MCF 10A (cell line): ENCODE measurements at regions not wholly inside any gene's neighbourhood (a gene's known extent, or its start where the extent isn't known, plus 50 kb on each side); places are given as distances from the start of the nearest gene placed in this dataset.

ENCODE experiments used
- BruUV-seq: library from RNA; stranded (reverse); fragments of 400-500 nt; replicated peaks from 2 replicates; lab custom pipeline; 2021; lab: Mats Ljungman, UMichigan
- CTCF ChIA-PET: fragments of 300-600 bp; sonication (Branson Sonifier 250); formaldehyde crosslinking; extraction: SDS; loops from one replicate; lab custom pipeline; 2021; ENCODE audit warnings: antibody characterized with exemption, inconsistent platforms; lab: Yijun Ruan, JAX
- POLR2A ChIA-PET: fragments of 300-600, 350-650 bp; sonication (Branson Sonifier 250); formaldehyde crosslinking; extraction: SDS; loops from one replicate; lab custom pipeline; 2020; ENCODE audit warnings: antibody characterized with exemption, inconsistent platforms; lab: Yijun Ruan, JAX
- DNase-seq: peaks from one replicate; pipeline ENCODE4 v3.0.0-alpha.2; 2018; ENCODE audit not compliant: unreplicated experiment
- H3K27ac Mint-ChIP-seq: one replicate; pipeline ENCODE4 v1.8.0; 2022; ENCODE audit warnings: mild to moderate bottlenecking, low read depth, mixed read lengths; ENCODE audit not compliant: unreplicated experiment
- H3K27me3 Mint-ChIP-seq: one replicate; pipeline ENCODE4 v1.8.0; 2022; ENCODE audit warnings: mixed read lengths; ENCODE audit not compliant: insufficient read depth, unreplicated experiment
- H3K36me3 Mint-ChIP-seq: one replicate; pipeline ENCODE4 v1.8.0; 2022; ENCODE audit warnings: mild to moderate bottlenecking, moderate library complexity, mixed read lengths; ENCODE audit not compliant: insufficient read depth, unreplicated experiment
- H3K4me1 Mint-ChIP-seq: one replicate; pipeline ENCODE4 v1.8.0; 2022; ENCODE audit warnings: mixed read lengths; ENCODE audit not compliant: insufficient read depth, unreplicated experiment
- H3K4me3 Mint-ChIP-seq: one replicate; pipeline ENCODE4 v1.8.0; 2022; ENCODE audit warnings: mild to moderate bottlenecking, moderate library complexity, mixed read lengths; ENCODE audit not compliant: unreplicated experiment
- H3K9me3 Mint-ChIP-seq: one replicate; pipeline ENCODE4 v1.8.0; 2022; ENCODE audit warnings: mixed read lengths; ENCODE audit not compliant: unreplicated experiment
- intact Hi-C: fragments of 100-400 bp; cut with micrococcal nuclease; formaldehyde crosslinking; loops from 2 replicates; pipeline ENCODE4 v1.14.1; 2022
- TF ChIP-seq, protein P1 (sequence below): fragments of 200-600 bp; IDR thresholded peaks from one replicate; pipeline ENCODE4 v1.8.0; 2022; ENCODE audit warnings: antibody characterized with exemption, mild to moderate bottlenecking; ENCODE audit not compliant: unreplicated experiment

DNA sequence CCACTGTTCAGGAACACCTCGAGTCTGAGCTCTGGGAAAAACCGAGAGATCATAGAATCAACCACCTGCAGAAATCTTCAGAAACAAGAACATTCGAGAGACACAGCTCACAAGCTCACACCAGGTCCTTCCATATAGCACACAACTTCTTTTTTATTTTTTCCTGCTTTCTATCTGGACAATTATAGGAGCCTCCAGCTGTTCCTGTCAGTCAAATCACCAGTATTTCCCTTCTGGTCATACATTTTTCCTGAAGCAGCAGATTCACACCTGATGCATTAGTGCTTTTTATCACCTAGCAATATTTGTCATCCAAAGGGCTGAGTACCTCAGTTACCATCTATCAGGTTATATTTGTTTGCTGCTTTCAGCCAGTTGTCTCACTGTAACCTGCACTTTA, 323.5 kb downstream of the FOXO1 start:
- BruUV-seq = no TSS peak
- ChIA-PET POLR2A (interaction anchor here (0.7 to 0.8 kb wide), 2 partner anchors 72 to 193 kb away, joined by 3 to 4 read pairs; no protein-coding TSS in a partner anchor), CTCF (interaction anchor here (1.2 to 1.6 kb wide), 2 partner anchors 274 to 340 kb away, joined by 3 to 4 read pairs; no protein-coding TSS in a partner anchor)
- Mint-ChIP-seq H3K4me1 (peaks cover 37% of the 10 kb centered on the region), H3K27ac (no peak overlapping the region), H3K36me3 (no peaks in the 10 kb centered on the region), H3K27me3 (no peaks in the 10 kb centered on the region), H3K4me3 (no peak overlapping the region), H3K9me3 (no peaks in the 10 kb centered on the region)
- TF ChIP-seq, protein P1, sequence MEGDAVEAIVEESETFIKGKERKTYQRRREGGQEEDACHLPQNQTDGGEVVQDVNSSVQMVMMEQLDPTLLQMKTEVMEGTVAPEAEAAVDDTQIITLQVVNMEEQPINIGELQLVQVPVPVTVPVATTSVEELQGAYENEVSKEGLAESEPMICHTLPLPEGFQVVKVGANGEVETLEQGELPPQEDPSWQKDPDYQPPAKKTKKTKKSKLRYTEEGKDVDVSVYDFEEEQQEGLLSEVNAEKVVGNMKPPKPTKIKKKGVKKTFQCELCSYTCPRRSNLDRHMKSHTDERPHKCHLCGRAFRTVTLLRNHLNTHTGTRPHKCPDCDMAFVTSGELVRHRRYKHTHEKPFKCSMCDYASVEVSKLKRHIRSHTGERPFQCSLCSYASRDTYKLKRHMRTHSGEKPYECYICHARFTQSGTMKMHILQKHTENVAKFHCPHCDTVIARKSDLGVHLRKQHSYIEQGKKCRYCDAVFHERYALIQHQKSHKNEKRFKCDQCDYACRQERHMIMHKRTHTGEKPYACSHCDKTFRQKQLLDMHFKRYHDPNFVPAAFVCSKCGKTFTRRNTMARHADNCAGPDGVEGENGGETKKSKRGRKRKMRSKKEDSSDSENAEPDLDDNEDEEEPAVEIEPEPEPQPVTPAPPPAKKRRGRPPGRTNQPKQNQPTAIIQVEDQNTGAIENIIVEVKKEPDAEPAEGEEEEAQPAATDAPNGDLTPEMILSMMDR = no peak
- DNase-seq = no peak
- intact Hi-C loops = loop anchor here (10.0 kb wide), 2 partner anchors 278 to 322 kb away; partner anchors contain the start of gene FOXO1

DNA sequence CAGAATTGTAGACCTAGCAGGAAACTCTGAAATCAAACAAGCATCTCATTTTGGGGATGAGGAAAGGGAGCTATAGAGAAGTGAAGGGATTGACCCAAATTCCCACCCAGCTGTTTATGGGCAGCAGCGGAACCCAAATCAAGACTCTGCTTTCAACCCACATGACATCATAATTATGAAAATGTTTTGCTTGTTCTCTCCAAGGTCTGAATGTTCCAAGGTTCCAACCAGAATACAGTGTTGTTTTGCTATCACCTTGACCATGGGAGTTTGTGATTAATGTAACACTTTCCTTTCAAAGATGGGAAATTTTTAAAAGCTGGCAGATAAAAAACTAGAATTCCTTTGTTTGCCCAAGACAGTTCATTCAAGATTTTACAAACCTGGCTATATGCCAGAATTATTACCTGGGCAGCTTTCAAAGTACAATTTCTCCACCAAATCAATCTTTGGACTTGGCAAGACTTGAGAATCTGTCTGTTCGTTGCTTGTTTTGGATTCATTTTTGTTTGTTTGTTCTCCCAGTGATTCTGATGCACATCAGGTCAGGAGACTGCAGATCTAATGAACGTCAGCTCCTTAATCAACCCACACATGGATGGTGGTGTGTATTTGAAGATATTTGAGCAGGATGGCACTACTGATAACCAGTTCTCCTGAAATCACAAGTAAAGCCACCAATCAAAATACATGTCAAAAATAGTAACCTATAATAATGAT, 322.7 kb downstream of the FOXO1 start:
- intact Hi-C loops = loop anchor here (10.0 kb wide), 2 partner anchors 279 to 321 kb away; partner anchors contain the start of gene FOXO1

DNA sequence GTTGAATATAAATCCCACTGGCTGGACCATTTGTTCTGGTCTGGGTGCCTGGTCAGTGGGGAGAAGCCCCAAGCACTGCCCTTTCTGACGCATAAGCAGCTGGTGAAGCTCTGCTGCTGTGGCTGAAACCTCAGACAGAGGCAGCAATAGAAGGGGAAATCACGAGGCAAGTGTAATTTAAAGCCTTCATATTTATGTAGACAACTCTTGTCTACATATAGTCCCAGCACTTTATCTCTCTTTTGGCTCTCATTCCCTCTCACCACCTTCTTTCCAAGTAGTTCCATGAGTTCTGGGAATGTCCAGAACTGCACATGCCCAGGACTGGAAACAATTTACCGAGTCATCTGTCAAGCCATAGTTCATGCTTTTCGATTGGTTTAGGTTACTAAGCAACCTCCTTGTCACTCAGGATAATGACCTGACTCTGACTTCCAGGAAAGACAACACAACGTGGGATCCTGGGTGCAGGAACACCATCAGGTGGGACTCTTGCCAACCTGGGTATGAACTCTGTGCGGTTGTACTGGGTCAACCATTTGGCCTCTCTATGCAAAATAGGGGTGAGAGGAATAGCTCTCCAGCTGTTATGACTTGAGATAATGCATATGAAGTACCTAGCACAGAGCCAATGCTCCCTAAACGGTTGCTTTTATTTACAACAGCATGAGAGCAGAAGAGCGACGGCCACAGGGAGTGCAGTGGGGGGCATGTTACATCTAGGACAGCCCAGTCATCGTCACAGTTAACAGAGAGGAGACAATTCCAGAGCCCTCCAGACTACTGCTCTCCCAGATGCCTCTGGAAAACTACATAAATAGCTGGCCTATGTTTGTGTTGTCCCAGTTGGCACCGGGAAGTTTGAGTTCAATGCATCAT, 321.9 kb downstream of the FOXO1 start:
- TF ChIP-seq, protein P1 = no peak
- no peak overlapping the region for H3K27ac Mint-ChIP-seq
- no peak for DNase-seq
- CTCF ChIA-PET = interaction anchor here (1.6 kb wide), 1 partner anchor 338 kb away, joined by 4 read pairs; no protein-coding TSS in a partner anchor
- peaks cover 29% of the 10 kb centered on the region for H3K4me1 Mint-ChIP-seq
- H3K4me3 Mint-ChIP-seq = no peak overlapping the region
- no TSS peak for BruUV-seq
- H3K9me3 Mint-ChIP-seq = no peaks in the 10 kb centered on the region
- POLR2A ChIA-PET = interaction anchor here (0.7 to 1.1 kb wide), 2 partner anchors 9 to 212 kb away, joined by 3 to 5 read pairs; no protein-coding TSS in a partner anchor
- H3K36me3 Mint-ChIP-seq = no peaks in the 10 kb centered on the region
- no peaks in the 10 kb centered on the region for H3K27me3 Mint-ChIP-seq
- intact Hi-C loops = loop anchor here (10.0 kb wide), 2 partner anchors 280 to 320 kb away; partner anchors contain the start of gene FOXO1

More for the DNA sequence above, 322.7 kb downstream of the FOXO1 start:
- CTCF ChIA-PET = interaction anchor here (1.2 to 1.6 kb wide), 2 partner anchors 275 to 339 kb away, joined by 3 to 4 read pairs; no protein-coding TSS in a partner anchor
- H3K4me3 Mint-ChIP-seq = no peak overlapping the region
- no peaks in the 10 kb centered on the region for H3K27me3 Mint-ChIP-seq
- TF ChIP-seq, protein P1 = no peak
- H3K4me1 Mint-ChIP-seq = peaks cover 32% of the 10 kb centered on the region
- no peaks in the 10 kb centered on the region for H3K36me3 Mint-ChIP-seq
- DNase-seq = no peak
- POLR2A ChIA-PET = interaction anchor here (0.7 to 1.1 kb wide), 3 partner anchors 8 to 194 kb away, joined by 3 to 5 read pairs (median 4); no protein-coding TSS in a partner anchor
- no peak overlapping the region for H3K27ac Mint-ChIP-seq
- BruUV-seq = no TSS peak
- H3K9me3 Mint-ChIP-seq = no peaks in the 10 kb centered on the region
